ENCODE measurements at regions not wholly inside any gene's neighbourhood (a gene's known extent, or its start where the extent isn't known, plus 50 kb on each side); places are given as distances from the start of the nearest gene placed in this dataset.

- DNase-seq: no peak
Measured at GRCh38 chr4:89541998-89542397, 234.4 kb upstream of the GPRIN3 start.

GRCh38 chr4:89539797-89540711 lies 232.5 kb upstream of the GPRIN3 start:
- DNase-seq: no peak

- DNase-seq: no peak
Measured at GRCh38 chr4:89539374-89539773, 231.8 kb upstream of the GPRIN3 start.

- DNase-seq: no peak
Measured at GRCh38 chr4:89538886-89539285, 231.3 kb upstream of the GPRIN3 start.

GRCh38 chr4:89538171-89538570 lies 230.6 kb upstream of the GPRIN3 start:
- no peak for DNase-seq

- DNase-seq: no peak
Measured at GRCh38 chr4:89537281-89537680, 229.7 kb upstream of the GPRIN3 start.

GRCh38 chr4:89535251-89535650 lies 227.7 kb upstream of the GPRIN3 start:
- DNase-seq: no peak

GRCh38 chr4:89534356-89534755 lies 226.8 kb upstream of the GPRIN3 start:
- DNase-seq: no peak

GRCh38 chr4:89531932-89532640 lies 224.5 kb upstream of the GPRIN3 start:
- DNase-seq: no peak

GRCh38 chr4:89528526-89529133 lies 221.0 kb upstream of the GPRIN3 start:
- no peak for DNase-seq

- DNase-seq: no peak
Measured at GRCh38 chr4:89521826-89522225, 214.2 kb upstream of the GPRIN3 start.

GRCh38 chr4:89519771-89520320 lies 212.2 kb upstream of the GPRIN3 start:
- DNase-seq: no peak

- DNase-seq: no peak
Measured at GRCh38 chr4:89518259-89518658, 210.7 kb upstream of the GPRIN3 start.

- DNase-seq: no peak
Measured at GRCh38 chr4:89514811-89515210, 207.2 kb upstream of the GPRIN3 start.

GRCh38 chr4:89511776-89512175 lies 204.2 kb upstream of the GPRIN3 start:
- no peak for DNase-seq

- peak; percentile 3 for DNase-seq
Measured at GRCh38 chr4:89509708-89510281, 202.2 kb upstream of the GPRIN3 start.

- no peak for DNase-seq
Measured at GRCh38 chr4:89506866-89507491, 199.4 kb upstream of the GPRIN3 start.

GRCh38 chr4:89502581-89502980 lies 195.0 kb upstream of the GPRIN3 start:
- DNase-seq: no peak

GRCh38 chr4:89497517-89498308 lies 190.1 kb upstream of the GPRIN3 start:
- no peak for DNase-seq

GRCh38 chr4:89496851-89497250 lies 189.3 kb upstream of the GPRIN3 start:
- no peak for DNase-seq

GRCh38 chr4:89493367-89493766 lies 185.8 kb upstream of the GPRIN3 start:
- DNase-seq: no peak
